Thoracic aorta (tissue), 2 donors: ENCODE measurements at regions not wholly inside any gene's neighbourhood (a gene's known extent, or its start where the extent isn't known, plus 50 kb on each side); places are given as distances from the start of the nearest gene placed in this dataset.
"Not testable (repeated sequence)": the region's sequence is repeated elsewhere in the genome, so short reads cannot be mapped to it uniquely, and the experiment has no call there.

Experiments
- ATAC-seq: fragments of 150-250 bp; one replicate; pipeline ENCODE4 v1.8.0; 2017; ENCODE audit warnings: low read depth; ENCODE audit not compliant: insufficient number of reproducible peaks, low FRiP score
- DNase-seq: peaks from one replicate; pipeline ENCODE4 v3.0.0-alpha.2; 2020; ENCODE audit warnings: low spot score
- H3K27ac ChIP-seq, 2 donors: fragments of 200-600 bp; sonication (generic); 1 replicate in 1 of 2; 2 replicates in 1 of 2; pipeline ENCODE4 v1.5.1; 2016; ENCODE audit warnings: mild to moderate bottlenecking in 2 of 2, moderate library complexity in 2 of 2
- H3K27me3 ChIP-seq: fragments of 200-600 bp; sonication (generic); replicated peaks from 2 replicates; pipeline ENCODE4 v1.6.0; 2016; ENCODE audit warnings: mild to moderate bottlenecking; ENCODE audit not compliant: insufficient read depth
- H3K36me3 ChIP-seq: fragments of 200-600 bp; sonication (generic); one replicate; pipeline ENCODE4 v1.5.1; 2016
- H3K4me1 ChIP-seq, 2 donors: fragments of 200-600 bp; sonication (generic); 1 replicate in 1 of 2; 2 replicates in 1 of 2; pipeline versions ENCODE4 v1.5.1 to v1.6.0; 2016; ENCODE audit warnings: low read depth in 2 of 2, mild to moderate bottlenecking in 1 of 2; ENCODE audit not compliant: control insufficient read depth in 1 of 2
- H3K4me3 ChIP-seq: fragments of 200-600 bp; sonication (generic); 2 replicates; pipeline ENCODE4 v1.5.1; 2016; ENCODE audit warnings: mild to moderate bottlenecking
- H3K9me3 ChIP-seq: fragments of 200-600 bp; sonication (generic); 2 replicates; pipeline ENCODE4 v1.5.1; 2016

- not testable (repeated sequence) for H3K9me3 ChIP-seq, H3K27me3 ChIP-seq, H3K27ac ChIP-seq, H3K4me3 ChIP-seq, H3K36me3 ChIP-seq, H3K4me1 ChIP-seq, DNase-seq, ATAC-seq
Observed at GRCh38 chr1:120274438-120274837, 98.1 kb upstream of the SEC22B start.

GRCh38 chr1:120273363-120273762 is 97.0 kb upstream of the SEC22B start:
- H3K4me3 ChIP-seq, H3K27ac ChIP-seq, ATAC-seq, H3K9me3 ChIP-seq, DNase-seq, H3K36me3 ChIP-seq, H3K27me3 ChIP-seq, H3K4me1 ChIP-seq: not testable (repeated sequence)

DNA sequence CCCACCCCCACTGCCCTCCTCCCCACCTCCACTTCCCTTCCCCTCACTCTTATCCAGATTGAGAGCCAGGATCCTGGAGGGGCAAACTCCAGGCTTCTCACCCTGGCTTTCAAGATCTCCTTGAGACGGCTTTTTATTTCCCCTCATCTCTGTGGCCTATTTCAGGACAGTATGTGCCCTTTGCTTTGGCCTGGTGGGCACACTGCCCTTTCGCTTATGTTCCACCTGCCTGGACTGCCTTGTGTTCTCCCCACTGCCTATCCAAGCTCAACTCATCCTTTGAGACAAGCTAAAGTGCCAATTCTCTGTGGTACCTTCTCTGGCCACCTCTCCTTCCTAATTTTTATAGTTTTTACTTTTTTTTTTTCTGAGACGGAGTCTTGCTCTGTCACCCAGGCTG is 95.9 kb upstream of the SEC22B start:
- not testable (repeated sequence) for H3K27ac ChIP-seq, H3K36me3 ChIP-seq, H3K4me3 ChIP-seq, ATAC-seq, H3K4me1 ChIP-seq, H3K9me3 ChIP-seq, H3K27me3 ChIP-seq, DNase-seq

- not testable (repeated sequence) for DNase-seq, H3K27me3 ChIP-seq, H3K27ac ChIP-seq, H3K4me3 ChIP-seq, H3K9me3 ChIP-seq, H3K36me3 ChIP-seq, ATAC-seq, H3K4me1 ChIP-seq
Observed at GRCh38 chr1:120271561-120272221, 95.4 kb upstream of the SEC22B start.

DNA sequence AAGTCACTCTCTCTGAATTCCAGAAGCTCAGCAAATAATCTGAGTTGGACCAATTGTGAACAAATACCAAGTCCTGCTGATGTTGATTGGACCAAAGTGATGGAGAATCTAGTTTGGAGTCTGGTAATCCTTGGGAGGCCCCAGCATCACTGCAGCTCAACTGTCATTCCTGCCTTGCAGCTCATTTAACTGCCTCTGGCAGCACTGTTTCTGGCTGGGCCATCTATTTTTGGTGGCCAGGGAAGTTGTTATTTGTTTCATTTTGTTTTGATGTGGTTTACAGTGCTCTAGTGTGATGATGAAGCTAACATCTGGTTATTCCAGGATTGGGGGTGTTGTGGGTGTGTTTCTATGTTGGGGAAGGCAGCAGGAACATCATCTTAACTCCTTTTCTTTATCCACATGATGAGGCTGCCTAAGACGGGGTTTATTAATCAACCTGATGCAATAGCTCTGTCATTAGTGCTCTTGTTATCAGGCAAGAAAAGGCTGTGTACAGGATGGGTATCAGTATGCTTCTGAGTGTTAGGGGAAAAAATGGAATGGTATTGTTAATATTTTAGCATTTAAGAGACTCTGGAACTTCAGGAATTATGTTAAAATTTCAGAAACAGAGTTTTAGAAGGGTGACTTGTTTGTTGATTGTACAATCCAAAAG is 91.7 kb upstream of the SEC22B start:
- DNase-seq, H3K27ac ChIP-seq, H3K9me3 ChIP-seq, ATAC-seq, H3K4me3 ChIP-seq, H3K36me3 ChIP-seq, H3K4me1 ChIP-seq, H3K27me3 ChIP-seq: not testable (repeated sequence)

DNA sequence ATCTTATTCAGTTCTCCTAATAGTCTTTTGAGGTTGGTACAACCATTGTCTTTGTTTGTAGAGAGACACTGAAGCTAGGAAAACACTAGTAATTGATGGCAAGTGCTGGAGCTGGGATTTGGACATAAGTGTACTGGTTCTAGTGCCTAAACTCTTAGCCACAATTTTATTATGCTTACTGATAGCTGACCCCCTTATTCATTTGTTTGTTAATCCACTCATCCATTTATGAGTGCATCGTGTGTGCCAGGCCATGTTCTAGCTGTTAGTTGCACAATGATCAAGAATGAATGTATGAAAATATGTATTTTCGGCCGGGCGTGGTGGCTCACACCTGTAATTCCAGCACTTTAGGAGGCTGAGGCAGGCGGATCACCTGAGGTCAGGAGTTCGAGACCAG is 88.2 kb upstream of the SEC22B start:
- not testable (repeated sequence) for H3K27me3 ChIP-seq, DNase-seq, ATAC-seq, H3K27ac ChIP-seq, H3K4me3 ChIP-seq, H3K36me3 ChIP-seq, H3K9me3 ChIP-seq, H3K4me1 ChIP-seq

DNA sequence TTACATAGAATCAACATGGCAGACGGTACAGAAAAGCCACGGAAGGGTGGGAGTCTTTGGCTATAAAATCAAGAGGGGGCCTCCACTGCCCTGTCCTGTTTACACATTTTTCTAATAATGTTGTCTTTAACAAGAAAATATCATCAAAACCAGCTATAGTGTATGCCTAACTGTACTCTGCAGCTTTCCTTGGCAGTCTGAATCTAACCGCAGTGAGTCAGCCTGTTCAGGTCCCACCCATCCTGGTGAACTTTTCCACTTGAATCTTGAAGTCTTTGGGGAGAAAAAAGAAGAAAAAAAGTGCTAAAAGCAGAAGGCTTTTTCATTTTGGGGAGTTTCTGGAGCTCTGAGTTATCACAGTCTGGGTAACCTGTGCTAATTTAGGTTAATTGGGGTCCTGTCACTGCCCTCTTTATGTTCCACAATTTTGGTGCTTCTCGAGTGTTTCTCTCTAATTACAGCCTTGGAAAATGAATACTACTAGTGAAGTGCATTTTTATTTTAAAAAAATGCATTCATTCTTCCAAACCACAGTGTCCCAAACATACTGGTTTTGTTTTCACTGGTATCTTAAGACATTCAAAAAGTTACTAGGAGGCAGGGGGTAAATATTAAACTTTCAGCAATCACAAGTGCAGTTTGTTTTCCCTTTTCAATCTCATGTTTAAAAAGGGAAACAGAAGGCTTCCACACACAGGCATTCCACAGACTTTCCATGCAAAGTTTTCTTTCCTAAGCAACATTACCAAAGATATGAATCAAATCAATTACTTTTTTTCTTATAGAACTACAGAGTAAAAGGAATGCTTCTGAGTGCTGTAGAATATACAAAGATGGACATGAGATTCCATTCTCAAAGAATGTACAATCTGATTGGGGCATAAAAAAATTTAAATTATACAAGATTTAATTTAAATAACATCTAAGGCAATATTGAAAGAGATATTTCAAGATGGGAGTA is 86.8 kb upstream of the SEC22B start:
- H3K27ac ChIP-seq, H3K4me1 ChIP-seq, H3K27me3 ChIP-seq, H3K36me3 ChIP-seq, ATAC-seq, DNase-seq, H3K9me3 ChIP-seq, H3K4me3 ChIP-seq: not testable (repeated sequence)

DNA sequence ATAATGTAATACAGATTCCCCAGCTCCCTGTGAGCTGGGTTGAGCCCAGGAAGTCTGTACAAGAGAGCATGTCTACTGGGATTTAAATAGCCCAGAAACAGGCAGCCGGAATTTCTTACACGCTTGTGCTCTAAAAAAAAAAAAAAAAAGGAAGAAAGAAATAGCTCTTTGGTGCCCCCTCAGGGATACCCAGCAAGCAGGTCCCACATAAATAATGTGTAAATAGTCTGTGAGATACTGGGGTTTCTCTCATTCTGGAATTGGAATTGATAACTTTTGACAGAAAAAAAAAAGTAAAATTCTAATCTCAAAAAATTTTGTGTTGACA is 81.4 kb upstream of the SEC22B start:
- not testable (repeated sequence) for H3K36me3 ChIP-seq, H3K27me3 ChIP-seq, DNase-seq, H3K27ac ChIP-seq, H3K9me3 ChIP-seq, ATAC-seq, H3K4me1 ChIP-seq, H3K4me3 ChIP-seq

- not testable (repeated sequence) for H3K27me3 ChIP-seq, ATAC-seq, H3K36me3 ChIP-seq, H3K27ac ChIP-seq, DNase-seq, H3K4me1 ChIP-seq, H3K4me3 ChIP-seq, H3K9me3 ChIP-seq
Observed at GRCh38 chr1:120257064-120257777, 80.9 kb upstream of the SEC22B start.

DNA sequence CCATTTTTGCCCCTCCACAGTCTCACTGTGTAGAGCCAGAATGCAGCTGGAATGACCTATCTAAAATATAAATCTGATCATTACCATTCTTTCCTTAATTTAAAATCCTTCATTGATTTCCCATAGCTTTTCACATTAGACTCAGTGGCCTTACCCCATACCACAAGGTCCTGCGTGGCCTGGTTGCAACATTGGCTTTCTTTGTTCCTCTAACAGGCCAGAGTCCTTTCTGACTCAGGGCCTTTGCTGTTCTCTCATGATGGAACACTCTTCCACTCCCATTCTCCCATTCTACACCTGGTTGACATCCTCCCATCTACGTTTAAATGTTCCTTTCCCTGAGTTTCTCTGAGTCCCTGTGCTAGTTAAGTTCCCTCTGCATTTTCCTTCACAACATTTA is 74.4 kb upstream of the SEC22B start:
- H3K4me3 ChIP-seq, H3K4me1 ChIP-seq, ATAC-seq, H3K36me3 ChIP-seq, DNase-seq, H3K27ac ChIP-seq, H3K27me3 ChIP-seq, H3K9me3 ChIP-seq: not testable (repeated sequence)

- H3K4me3 ChIP-seq, ATAC-seq, DNase-seq: not testable (repeated sequence)
Observed at GRCh38 chr1:120248726-120249427, 72.6 kb upstream of the SEC22B start.

More at GRCh38 chr1:120248726-120249427, 72.6 kb upstream of the SEC22B start:
- not testable (repeated sequence) for H3K27ac ChIP-seq, H3K36me3 ChIP-seq, H3K27me3 ChIP-seq, H3K4me1 ChIP-seq, H3K9me3 ChIP-seq
